Bone marrow (tissue), 2 donors: ENCODE measurements at regions not wholly inside any gene's neighbourhood (a gene's known extent, or its start where the extent isn't known, plus 50 kb on each side); places are given as distances from the start of the nearest gene placed in this dataset.
A peak's percentile ranks its signal among the peaks of the same experiment; 100 is the strongest.

Source experiments
- DNase-seq, 2 donors: peaks; one replicate each; lab custom pipeline; 2025; lab: John Stamatoyannopoulos, UW

DNA sequence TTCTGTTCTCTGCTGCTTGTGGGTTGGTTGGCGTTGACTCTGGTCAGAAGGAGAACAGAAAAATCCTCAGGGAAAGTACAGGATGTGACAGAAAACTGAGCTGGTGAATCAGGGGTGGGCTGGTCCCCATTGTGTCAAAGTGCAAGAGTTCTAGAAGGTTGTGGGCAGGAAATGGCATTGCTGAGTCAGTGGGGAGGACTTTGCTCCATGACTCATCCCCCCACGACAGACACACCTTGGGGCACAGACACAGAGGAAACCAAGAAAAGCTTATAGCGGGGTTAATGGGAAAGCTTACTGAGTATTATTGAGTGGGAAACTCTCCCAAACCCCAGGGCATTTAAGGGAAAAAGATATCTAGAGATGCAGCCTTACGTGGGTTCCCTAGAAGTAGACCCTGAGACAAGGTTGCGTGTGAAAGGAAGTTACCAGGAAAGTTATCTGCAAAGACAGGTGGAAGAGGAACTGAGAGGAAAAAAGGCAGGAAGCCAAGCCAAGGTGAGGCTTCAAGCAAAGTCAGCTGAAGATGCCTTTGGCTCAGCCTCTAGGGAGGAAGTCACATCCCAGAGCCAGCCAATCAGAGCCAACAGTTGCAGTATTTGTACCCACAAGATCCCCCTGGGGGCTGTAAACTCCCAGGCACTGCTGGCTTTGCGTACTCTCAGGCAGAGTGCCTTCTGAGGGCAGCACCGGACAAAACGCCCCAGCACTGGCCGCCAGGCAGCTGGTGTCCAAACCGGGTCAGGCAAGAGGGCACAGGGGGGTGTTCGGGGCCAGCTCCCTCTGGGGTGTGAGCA is 86.4 kb downstream of the FOXL1 start:
- peak in 1 of 2 donors; percentile 62 for DNase-seq

DNA sequence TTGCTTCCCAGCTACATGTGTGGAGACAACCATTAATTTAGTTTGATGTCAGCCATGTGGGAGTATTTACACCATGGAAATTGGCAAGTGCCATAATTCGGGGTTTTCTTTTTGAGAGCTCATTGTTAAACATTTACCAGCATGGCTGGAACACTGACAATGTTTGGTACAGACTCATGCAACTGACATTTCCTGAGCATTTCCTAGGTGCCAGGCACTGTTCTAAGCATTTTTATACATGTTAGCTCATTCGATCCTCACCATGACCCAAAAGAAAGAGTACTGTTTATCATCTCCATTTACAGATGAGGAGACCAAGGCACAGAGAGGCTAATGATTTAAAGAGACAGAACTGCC is 86.9 kb downstream of the FOXL1 start:
- DNase-seq, result no peak

DNA sequence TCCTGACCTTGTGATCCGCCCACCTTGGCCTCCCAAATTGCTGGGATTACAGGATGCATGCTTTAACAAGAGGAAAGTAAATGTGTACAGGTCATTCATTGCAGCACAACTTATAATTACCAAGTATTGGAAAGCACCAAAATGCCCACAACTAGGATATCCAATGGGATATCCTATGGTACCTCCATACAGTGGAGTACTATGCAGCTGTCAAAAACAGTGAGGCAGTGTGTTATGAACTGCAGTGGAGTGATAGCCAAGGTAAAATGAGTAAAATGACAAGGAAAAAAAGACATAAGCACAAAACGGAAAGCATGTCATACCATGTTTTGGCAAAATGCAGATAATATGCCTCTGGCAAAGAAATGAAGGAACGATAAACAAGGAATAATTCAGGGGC is 87.6 kb downstream of the FOXL1 start:
- no peak for DNase-seq

DNA sequence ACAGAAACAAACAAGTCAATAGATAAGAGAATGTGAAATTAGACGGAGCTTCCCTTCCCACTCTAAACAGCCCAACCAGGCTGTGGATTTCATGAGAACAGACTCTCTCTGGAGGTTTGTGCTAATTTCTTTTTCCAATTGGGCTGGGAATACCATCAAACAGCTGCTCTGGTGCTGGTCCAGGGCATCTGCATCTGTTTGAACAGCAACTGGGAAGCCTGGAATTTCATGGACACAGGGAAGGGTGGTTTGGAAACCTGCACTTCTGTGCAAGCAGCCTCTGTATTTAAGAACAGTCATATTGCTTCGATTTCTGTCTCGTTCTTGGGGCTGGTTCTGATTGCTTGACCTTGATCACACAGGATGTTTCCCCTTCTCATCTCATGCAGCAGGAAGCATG is 88.7 kb downstream of the FOXL1 start:
- DNase-seq, result no peak

DNA sequence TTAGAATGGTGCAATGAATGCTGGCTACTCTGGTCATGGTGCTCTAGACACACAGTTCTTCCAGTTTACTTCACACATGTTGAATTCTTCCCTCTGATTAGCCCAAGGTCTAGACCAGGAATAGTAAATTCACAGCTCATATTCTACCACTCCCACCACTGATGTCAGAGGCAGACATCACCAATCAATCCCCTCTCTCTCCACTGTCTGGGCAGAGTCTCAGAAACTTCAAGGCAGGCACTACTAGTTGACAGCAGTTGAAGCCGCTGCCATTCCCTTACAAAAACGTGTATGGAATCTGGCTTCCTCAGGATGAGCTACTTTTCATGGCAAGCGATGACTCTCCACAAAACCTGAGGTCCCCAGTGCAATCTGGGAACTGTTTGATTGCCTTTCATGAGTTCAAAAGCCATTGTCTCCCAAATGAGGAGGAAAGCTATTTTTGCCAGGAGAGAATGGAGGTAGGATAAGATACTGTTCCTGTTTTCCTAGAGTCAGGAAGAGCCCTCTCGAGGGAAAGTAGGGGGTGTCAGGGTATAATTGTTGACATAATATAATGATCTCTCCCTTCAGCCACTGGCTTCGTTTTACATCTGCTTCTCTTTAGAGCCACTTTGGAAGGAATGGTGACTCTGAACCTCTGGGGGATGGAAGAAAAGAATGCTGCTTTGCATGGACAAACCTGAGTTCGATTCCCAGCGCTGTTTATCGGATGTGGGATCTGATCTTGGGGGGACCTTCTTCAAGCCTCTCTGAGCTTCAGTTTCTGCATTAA is 90.0 kb downstream of the FOXL1 start:
- no peak for DNase-seq

DNA sequence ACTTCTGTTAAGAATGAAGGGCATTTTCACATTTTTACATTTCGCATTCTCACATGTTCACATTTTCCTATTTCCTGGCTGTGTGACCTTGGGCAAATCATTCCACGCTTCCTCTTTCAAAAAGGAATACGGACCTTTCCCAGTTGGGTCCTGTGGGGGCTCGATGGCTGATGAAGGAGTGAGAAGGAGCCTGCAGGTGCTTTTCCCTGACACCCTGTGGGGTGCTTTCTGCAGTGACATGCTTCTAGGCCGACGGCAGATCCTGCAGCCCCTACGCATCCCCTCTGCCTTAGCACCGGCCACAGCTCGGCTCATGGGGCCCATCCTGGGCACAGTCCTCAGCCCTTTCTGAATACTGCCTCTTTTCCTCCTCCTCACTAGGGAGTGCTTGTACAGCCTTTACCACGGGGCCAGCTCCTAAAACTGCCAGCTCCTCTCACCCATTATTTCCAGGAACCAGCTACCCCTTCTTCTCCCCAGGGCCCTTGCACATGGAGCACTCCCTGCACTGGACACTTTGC is 91.0 kb downstream of the FOXL1 start:
- no peak for DNase-seq

DNA sequence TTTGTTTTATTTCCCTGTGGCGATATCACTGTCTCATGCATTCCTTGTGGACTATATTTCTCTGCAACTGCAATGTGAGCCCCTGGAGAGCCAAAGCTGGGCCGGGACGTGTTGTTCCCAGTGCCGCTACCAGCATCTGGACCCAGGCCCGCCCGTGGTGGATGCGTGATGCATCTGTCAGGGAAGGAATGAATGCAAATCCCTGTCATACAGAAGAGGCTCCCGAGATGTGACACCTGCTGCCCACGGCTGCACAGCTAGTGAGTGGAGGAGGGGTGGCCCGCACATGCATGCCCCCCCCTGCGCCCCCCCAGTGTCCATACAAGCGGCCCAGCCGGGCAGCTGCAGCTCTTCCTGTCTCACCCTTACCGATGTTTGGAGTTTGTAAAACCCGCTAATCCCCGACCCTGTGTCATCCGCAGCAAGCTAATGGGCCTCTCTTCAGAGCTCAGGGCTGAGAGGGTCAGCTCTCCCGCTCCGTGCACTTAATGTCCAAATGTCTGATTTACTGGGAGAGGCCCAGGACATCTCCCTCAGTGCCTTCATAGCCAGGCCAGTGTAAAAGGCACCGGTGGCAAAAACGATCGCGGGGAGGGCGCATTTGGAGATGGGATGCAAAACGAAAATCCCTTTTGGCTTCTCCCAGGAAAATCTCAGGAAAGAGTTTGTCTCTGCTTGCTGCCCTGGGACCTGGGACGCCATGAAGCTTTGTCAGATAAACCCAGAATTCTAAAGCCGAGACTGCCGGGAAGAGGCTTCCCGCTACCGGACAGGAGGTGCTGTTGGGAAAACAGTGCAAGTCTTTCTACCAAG is 91.8 kb downstream of the FOXL1 start:
- DNase-seq, result no peak

DNA sequence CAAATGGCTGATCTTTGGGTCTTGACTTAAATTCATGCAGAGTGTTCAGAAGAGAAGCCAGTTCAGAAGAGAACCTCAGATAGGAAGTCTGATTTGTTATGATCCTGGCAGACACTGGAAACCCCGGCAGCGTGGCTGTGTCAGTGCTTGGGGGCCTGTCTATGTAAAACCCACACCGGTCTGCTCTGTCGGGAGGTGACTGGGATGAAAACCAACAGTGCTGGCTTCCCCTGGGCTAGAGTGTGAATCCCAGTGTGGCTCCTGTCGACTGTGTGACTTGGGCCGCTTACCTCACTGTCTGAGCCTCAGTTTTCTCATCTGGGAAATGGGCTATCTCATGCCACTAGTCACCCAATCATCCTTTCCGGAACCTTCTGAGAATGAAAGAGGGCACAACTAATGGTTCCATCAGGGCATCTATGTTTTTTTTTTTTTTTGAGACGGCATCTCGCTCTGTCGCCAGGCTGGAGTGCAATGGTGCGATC is 92.4 kb downstream of the FOXL1 start:
- DNase-seq, result no peak

DNA sequence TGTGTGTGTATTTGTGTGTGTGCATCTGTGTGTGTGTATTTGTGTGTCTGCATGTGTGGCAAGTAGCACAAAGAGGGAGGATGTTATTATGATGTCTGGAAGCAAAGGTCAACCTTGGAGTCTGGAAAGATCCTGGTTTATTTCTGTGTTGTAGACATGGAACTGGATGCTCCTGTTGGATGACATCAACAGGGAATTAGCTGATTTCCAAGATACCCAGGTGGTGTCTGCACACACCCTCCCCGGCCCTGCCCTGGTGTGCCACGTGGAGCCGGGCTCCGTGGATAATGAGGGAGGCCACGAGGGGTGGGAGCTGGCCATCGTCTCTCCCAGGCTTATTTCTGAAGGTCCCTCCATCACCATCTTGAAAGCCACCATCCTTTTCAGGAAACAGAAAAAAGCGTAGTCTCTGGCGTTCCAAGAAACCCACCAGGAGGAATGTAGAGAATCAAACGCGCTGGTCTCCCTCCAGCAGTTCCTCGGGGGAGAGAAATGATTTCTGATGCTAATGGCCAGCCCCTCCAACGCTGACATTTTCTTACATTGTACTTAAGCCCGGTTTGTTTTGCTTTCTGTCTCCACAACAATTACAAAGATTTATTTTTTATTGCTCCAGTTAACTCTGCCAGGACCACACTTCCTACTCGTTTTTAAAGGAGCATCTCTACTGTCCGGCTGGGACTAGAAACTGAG is 93.3 kb downstream of the FOXL1 start:
- no peak for DNase-seq

DNA sequence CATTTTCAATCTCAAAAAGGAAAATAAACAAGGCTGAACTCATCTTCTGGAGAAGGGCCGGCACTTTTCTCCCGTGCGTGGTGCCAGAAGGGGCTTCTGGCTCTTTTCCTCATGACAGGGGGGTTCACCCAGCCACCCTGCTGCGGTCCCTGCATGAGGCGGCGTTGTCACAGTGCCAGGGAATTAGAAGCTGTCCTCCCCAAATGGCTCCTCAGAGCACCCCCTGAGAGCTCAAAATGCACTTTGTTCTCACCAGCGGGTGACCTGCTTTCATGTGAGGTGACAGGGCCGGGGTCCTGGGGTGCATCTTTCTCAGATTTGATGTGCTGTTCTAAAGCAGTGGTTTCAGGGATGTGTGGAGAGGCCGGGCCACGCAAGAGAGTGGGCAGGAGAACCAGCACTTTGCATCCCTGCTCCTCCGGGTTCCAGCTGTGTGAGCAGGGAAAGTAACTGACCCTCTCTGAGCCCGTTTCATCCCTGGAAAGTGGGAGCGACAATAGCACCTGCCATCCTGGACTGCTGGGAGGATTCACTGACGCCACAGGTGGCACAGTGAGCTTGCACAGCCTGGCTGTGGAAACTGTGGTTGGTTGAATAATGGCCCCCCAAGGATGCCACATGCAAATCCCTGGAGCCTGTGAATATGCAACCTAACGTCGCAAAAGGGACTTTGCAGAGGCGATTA is 94.0 kb downstream of the FOXL1 start:
- DNase-seq, result no peak

DNA sequence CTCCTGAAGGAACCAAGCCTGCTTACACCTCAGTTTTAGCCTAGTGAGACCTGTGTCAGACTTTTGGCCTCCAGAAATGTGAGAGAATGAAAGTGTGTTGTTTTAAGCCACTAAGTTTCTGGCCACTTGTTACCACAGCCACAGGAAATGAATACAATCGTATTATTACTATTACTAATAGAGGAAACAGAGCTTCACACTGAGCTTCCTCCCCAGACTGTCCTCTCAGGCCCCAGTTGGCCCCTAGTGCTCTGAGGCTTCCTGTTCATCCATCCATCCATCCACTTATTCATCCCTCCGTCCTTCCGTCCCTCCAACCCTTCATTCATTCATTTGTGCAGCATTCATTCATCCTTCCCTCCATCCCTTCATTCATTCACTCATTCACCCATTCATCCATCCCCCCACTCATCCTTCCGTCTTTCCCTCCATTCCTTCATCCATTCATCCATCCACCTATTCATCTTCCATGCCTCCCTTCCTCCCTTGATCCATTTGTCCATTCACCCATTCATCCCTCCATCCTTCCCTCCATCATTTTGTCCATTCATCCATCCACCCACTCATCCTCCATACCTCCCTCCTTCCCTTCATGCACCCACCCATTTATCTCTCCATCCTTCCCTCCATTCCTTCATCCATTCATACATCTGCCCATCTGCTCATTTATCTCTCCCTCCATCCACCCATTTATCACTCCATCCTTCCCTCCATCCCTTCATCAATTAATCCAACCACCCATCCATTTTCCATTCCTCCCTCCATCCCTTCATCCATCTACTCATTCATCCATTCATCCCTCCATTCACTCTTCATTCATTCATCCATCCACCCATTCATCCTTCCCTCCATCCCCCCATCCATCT is 95.0 kb downstream of the FOXL1 start:
- no peak for DNase-seq

DNA sequence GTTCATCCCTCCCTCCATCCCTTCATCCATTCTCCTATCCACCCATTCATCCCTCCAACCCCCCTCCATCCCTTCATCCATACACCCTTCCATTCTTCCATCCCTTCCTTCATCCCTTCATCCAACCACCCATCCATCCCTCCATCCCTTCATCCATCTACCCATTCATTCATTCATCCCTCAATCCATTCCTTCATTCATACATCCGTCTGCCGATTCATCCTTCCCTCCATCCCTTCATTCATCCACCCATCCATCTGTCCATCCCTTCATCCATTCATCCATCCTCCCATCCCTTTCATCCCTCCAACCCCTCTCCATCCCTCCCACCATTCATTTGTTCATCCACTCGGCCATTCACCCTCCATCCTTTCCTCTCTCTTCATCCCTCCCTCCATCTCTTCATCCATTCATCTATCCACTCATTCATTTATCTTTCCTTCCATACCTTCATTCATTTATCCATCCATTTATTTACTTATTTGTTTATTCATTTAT is 95.7 kb downstream of the FOXL1 start:
- DNase-seq, result no peak

DNA sequence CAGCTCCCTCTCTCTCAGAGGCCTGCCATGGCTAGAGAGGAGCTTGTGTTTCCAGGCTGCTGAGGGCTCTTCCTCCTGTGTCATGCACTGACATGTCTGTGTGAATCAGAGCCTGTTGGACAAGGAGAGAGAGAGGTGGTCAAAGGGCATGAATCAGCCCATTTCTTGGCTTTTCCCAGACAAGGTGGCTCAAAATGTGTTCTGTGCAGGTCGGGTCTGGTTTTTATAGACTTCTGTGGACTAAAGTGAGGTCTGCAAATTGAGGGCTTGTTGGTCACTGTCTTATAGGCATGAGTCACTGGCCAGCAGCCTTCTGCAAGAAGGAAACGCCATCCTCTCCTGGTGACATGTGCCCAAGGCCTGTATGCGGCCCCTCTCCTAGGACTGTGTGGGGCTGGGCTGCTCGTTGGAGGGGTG is 97.9 kb downstream of the FOXL1 start:
- no peak for DNase-seq

DNA sequence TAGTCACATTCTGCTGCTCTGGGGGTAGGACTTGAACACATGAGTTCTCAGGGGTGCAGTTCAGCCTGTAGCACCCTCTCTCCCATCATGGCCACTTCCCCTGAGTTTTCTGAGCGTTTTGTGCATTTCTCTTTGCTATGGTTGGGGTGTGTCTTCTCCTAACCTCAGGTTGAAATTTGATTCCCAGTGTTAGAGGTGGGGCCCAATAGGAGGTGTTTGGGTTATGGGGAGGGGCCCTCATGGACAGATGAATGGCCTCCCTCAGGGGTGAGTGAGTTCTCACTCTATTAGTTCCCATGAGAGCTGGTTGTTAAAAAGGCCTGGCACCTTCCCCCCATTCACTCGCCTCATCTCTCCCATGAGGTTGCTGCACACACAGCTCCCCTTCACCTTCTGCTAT is 101.1 kb downstream of the FOXL1 start:
- DNase-seq, result no peak

DNA sequence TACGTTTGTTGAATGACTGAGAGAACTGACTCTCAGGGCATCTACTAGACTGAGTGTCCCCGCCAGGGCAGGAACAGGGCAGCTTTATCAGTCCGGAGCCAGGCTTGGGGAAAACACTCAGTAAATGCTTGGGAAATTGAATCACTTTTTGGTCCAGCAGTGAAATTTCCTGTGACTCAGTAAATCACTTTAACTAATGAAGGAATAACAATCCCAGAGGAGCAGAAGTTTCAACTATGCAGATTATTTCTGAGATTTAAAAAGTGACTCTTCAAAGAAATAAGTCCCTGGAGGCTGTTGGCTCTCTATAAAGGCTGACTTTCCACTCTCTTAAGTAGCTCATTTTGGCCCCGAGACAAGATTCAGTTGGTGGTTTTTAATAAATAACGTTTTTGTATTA is 101.8 kb downstream of the FOXL1 start:
- DNase-seq, result no peak

DNA sequence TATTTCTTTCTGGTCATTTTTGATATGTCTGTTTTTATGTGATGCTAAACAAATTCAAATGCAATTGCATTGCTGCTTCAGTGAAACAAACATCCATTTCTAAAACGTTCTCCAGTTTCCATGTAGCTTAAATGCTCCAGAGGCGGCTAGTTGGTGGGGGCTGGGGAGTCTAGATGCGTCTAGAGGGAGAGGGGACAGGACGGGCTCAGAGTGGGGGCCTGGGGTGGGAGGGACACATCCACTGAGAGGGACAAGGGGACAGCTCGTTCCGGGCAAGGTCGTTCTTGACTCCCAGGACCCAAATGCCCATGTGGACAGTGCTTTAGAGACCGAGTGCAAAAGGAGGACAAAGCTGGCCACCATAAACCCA is 102.3 kb downstream of the FOXL1 start:
- no peak for DNase-seq

DNA sequence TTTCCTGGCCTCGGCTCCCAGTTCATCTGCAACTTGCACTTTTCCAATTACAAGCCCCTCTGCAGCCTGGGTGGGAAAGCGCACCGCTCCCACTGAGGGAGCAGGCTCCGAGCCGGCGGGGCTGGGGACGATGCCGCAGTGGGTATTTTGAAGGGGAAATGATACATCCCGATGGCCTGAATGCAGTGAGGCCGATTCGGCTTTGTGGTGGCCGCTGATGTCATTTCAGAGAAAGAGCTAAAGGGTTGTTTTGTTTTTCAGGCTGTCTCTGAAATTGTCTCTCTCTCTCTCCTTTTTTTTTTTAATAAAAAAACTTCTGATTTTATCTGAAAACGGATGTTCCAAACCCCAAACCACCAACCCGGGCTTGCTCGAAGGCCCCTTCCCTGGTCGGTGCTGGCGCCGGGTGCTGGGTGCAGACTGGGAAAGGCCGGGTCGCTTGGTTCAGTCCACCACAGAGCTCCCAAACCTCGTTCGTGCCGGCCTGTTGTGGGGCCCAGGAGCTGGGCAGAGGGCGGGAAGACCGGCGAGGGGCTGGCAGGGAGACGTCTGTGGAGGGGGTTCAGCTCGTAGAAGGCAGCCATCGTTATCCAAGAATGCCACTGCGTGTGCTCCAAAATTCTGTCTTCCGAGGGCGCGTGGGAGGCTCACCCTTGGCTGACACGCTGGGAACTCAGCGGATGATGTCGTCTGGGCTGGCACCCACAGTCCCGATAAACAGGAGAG is 102.8 kb downstream of the FOXL1 start:
- DNase-seq, result no peak

DNA sequence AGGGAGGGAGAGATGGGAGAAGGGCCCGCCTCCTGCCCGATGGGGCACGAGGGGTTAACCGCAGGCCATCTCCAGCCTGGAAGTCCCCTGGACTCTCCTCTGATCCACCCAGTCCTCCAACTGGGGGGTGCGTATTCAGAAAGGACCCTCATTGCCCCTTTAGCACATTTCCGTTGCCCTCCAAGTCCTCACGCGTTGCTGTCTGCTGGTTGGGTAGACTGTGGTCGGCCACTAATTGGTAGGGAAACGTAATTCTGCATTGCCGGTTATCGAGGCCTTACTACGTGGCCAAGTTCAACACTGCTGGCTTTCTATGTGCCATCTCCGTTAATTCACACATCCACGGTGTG is 103.4 kb downstream of the FOXL1 start:
- no peak for DNase-seq

DNA sequence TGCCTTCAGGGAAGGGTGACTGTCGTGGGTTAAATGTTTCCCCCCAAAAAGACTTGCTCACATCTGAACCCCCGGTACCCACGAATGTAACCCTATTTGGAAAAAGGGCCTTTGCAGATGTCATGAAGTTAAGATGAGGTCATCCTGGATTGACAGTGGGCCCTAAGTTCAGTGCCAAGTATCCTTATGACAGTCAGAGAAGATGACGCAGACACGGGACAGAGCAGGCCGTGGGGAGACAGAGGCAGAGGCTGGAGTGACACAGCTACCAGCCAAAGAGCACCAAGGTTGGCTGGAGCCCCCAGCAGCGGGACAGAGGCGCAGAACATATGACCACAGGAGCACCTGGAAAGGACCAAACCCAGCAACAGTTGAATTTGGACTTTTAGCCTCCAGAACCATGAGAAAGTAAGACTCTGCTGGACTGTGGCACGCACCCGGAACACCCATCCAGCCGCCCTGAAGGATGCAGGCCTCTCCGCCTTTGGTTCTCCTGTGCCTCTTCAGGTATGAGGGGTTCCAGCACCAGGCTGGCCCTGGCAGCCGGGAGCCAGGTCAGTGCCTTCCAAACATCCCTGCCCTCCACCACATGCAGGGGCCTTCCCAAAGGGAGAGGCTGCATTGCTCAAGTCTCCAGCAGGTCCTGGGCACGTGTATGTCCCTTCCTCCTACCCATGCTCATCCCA is 104.0 kb downstream of the FOXL1 start:
- no peak for DNase-seq
